ENCODE measurements at regions not wholly inside any gene's neighbourhood (a gene's known extent, or its start where the extent isn't known, plus 50 kb on each side); places are given as distances from the start of the nearest gene placed in this dataset.

DNA sequence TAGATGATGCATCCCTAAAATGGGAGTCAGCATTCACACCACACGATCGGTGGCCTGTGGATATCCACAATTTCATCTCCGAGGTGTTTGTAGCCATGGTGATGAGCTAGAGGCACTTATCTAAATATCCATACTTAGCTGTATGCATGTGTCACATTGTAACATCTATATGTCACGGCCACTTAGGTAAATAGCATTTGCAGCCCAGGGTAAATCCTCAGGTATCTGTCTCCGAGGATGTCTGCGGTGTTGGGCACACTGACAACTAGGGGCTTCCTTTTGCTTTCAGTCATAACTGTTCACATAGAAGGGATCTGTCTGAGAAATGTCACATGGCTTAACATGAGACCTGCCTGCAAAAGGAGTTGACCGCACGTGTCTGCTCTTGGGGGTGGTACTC lies 455.2 kb upstream of the ZFHX3 start:
- H3K27me3 ChIP-seq, result no peaks in the 10 kb centered on the region
- no peak overlapping the region for H3K4me3 ChIP-seq
- H3K27ac ChIP-seq, result no peak overlapping the region
- DNase-seq, result no peak
- TF ChIP-seq CTCF (IDR thresholded peaks at IDR 0.05) (no peak), POLR2A (IDR thresholded peaks at IDR 0.05) (no peak)
- intact Hi-C loops (cut with DNase I), result no loop called here
- H3K36me3 ChIP-seq, result no peaks in the 10 kb centered on the region
- no peaks in the 10 kb centered on the region for H3K9me3 ChIP-seq
- peaks cover 0 to 4% (median 0%) of the 10 kb centered on the region in 12 donors for H3K4me1 ChIP-seq
- ATAC-seq, result no peak
- WGBS, 4 donors, result 89 to 92% (median 91%) methylated on average over 8 of the region's 8 CpGs

DNA sequence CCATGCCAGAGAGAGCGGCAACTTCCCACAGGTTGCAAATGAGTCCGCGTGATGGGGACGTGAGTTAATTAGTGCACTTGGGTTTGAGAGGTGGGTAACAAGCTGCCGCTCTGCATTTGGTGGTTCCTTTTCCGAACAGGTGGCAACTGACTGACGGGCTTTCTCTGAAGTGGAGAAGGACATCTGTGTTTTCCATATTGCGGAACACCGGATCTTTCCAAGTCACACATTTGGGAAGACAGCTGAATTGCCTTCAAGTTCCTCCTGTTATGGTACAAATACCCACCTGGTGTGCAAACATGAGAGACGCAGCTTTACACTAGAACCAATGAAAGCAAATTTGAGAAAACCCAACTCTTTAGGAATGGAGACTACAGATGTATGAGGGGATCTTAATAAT lies 451.3 kb upstream of the ZFHX3 start:
- no peak for TF ChIP-seq CTCF (IDR thresholded peaks at IDR 0.05)
- TF ChIP-seq POLR2A (IDR thresholded peaks at IDR 0.05), result no peak
- ATAC-seq (no peak), DNase-seq (no peak)
- no peaks in the 10 kb centered on the region for H3K36me3 ChIP-seq
- H3K27ac ChIP-seq, result no peak overlapping the region
- H3K4me1 ChIP-seq, result no peaks in the 10 kb centered on the region
- no peaks in the 10 kb centered on the region for H3K9me3 ChIP-seq
- WGBS, 4 donors, result 91 to 96% (median 95%) methylated on average over 10 of the region's 10 CpGs
- no peak overlapping the region for H3K4me3 ChIP-seq
- intact Hi-C loops (cut with DNase I), result no loop called here
- H3K27me3 ChIP-seq, result no peaks in the 10 kb centered on the region

DNA sequence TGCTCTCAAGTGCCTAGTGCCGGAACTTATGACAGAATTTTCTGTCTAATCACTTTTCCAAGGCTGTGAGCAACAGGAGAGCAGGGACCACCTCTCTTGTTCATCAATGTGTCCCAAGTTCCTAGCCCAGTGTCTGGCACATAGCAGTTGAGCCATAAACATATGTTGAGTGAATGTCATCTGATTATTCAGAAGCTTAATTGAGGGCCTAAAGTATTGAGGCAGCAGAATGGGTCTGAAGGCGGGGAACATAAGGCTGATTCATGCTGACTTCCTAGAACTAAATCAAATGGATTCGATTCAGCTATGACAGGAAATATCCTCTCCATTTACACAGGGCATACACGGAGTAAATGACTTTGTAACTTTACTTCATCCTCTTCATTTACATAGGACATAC lies 438.0 kb upstream of the ZFHX3 start:
- TF ChIP-seq CTCF (IDR thresholded peaks at IDR 0.05), result no peak
- TF ChIP-seq POLR2A (IDR thresholded peaks at IDR 0.05), result no peak
- intact Hi-C loops (cut with DNase I), result no loop called here

GRCh38 chr16:73483934-73484711 lies 436.2 kb upstream of the ZFHX3 start:
- Histone ChIP-seq H3K27me3 (peaks cover 0 to 12% (median 0%) of the 10 kb centered on the region in 9 donors), H3K27ac (no peak overlapping the region), H3K9me3 (no peaks in the 10 kb centered on the region), H3K4me1 (no peaks in the 10 kb centered on the region), H3K36me3 (no peaks in the 10 kb centered on the region), H3K4me3 (no peak overlapping the region)
- whole genome bisulfite sequencing, 4 donors, result 80 to 85% (median 84%) methylated on average over 17 of the region's 17 CpGs
- intact Hi-C loops (cut with DNase I), result no loop called here
- no peak for DNase-seq
- TF ChIP-seq POLR2A (IDR thresholded peaks at IDR 0.05) (no peak), CTCF (IDR thresholded peaks at IDR 0.05) (no peak)
- no peak for ATAC-seq

More for the DNA sequence above, 438.0 kb upstream of the ZFHX3 start:
- Histone ChIP-seq H3K4me3 (no peak overlapping the region), H3K36me3 (no peaks in the 10 kb centered on the region), H3K27me3 (peaks cover 0 to 9% (median 0%) of the 10 kb centered on the region in 9 donors), H3K27ac (no peak overlapping the region), H3K9me3 (peaks cover 0 to 6% (median 0%) of the 10 kb centered on the region in 12 donors), H3K4me1 (no peaks in the 10 kb centered on the region)
- ATAC-seq (no peak), DNase-seq (no peak)
- WGBS, 4 donors, result 72 to 77% (median 74%) methylated on average over 4 of the region's 4 CpGs
